ENCODE measurements at regions not wholly inside any gene's neighbourhood (a gene's known extent, or its start where the extent isn't known, plus 50 kb on each side); places are given as distances from the start of the nearest gene placed in this dataset.

DNA sequence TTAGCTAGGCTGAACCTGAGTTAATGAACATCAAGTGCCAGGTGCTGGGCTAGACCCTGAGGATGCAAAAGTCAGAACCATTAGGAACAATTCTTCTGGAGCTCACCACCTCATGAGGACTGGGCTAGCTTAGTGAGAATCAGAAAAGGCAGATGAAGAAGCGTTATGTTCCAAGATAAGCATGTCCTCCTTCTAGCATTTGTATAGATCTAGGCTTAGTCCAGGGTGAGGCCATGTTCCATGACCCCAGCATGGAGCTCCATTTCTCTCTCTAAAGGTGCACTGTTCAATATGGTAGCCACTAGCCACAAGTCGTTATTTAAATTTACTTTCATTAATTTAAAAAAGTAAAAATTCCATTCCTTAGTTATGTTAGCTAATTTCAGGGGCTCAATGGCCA lies 365.3 kb upstream of the CCL2 start:
- DNase-seq: no peak
- no peak overlapping the region for H3K27ac Mint-ChIP-seq
- TF ChIP-seq, protein P1, sequence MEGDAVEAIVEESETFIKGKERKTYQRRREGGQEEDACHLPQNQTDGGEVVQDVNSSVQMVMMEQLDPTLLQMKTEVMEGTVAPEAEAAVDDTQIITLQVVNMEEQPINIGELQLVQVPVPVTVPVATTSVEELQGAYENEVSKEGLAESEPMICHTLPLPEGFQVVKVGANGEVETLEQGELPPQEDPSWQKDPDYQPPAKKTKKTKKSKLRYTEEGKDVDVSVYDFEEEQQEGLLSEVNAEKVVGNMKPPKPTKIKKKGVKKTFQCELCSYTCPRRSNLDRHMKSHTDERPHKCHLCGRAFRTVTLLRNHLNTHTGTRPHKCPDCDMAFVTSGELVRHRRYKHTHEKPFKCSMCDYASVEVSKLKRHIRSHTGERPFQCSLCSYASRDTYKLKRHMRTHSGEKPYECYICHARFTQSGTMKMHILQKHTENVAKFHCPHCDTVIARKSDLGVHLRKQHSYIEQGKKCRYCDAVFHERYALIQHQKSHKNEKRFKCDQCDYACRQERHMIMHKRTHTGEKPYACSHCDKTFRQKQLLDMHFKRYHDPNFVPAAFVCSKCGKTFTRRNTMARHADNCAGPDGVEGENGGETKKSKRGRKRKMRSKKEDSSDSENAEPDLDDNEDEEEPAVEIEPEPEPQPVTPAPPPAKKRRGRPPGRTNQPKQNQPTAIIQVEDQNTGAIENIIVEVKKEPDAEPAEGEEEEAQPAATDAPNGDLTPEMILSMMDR (IDR thresholded peaks at IDR 0.05): no peak
- no peaks in the 10 kb centered on the region for H3K4me1 Mint-ChIP-seq (ENCODE audit: low read depth)
- H3K4me3 Mint-ChIP-seq: no peak overlapping the region
- H3K36me3 Mint-ChIP-seq (ENCODE audit: low read depth): peaks cover 6% of the 10 kb centered on the region; the same call in 1 of the 2 replicates
- H3K9me3 Mint-ChIP-seq: peaks cover 60% of the 10 kb centered on the region
- H3K27me3 Mint-ChIP-seq (ENCODE audit: insufficient read depth): no peaks in the 10 kb centered on the region; the same call in 1 of the 2 replicates

DNA sequence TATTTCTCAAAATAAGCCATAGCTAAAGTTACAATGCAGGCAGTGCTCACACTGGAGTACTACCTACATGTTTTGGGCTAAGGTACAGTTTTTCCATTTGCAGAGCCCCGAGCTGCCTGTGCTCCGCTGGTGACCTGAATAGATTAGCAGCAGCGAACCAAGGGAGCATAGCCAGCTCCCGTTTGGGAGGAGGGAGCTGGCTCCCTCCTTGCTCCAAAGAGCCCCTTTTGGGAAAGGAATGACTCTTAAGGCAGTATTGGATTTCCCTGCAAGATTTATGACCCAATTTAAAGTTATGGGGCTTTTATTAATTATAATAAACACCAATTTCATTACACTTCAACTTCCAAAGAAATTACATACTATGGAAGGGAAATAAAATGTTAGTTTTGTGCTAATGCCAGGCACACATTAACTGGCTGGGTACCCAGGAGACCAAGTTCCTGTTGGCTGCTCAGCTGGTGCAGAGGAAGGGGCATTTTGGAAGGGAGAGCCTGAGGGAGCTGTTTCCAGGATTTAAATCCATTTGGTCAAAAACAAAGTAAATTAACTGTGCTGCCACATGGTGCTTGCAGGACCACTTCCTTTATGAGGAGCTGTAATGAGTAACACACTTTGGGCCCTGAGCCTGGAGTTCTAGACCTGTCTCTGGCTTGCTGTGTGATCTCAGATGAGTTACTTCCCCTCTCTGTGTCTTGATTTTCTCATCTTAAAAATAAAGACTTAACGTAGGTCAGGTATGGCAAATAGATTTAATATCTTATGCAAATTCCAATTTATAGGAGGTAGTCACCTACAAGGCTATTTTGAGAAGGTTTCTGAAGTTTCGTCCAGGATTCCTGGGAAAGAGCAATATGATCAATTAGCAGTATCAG lies 362.1 kb upstream of the CCL2 start:
- no peak for DNase-seq
- Mint-ChIP-seq H3K4me3 (no peak overlapping the region), H3K9me3 (peaks cover 56% of the 10 kb centered on the region), H3K36me3 (ENCODE audit: low read depth) (peaks cover 9% of the 10 kb centered on the region; the same call in 1 of the 2 replicates), H3K27me3 (ENCODE audit: insufficient read depth) (no peaks in the 10 kb centered on the region; the same call in 1 of the 2 replicates), H3K27ac (no peak overlapping the region), H3K4me1 (ENCODE audit: low read depth) (no peaks in the 10 kb centered on the region)
- TF ChIP-seq, protein P1 (IDR thresholded peaks at IDR 0.05): no peak

DNA sequence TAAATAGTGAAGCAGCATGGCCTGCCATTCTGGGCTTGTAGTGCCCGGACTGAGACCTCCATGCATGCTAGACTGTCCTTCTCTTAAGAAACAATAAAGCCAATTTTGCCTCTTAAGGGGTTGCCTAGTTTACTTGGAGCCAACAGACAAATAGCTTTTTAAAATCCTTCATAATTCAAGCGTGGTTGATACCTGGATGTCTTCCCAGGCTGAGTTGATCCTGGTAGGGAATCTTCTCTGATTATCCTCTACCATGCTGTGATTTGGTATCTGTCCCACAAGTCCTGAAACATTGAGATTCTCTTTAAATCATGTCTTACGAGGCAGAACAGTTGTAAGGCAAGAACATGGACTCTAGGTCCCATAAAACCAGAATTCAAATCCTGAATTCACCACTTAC lies 359.6 kb upstream of the CCL2 start:
- Mint-ChIP-seq H3K27ac (no peak overlapping the region), H3K4me1 (ENCODE audit: low read depth) (no peaks in the 10 kb centered on the region), H3K4me3 (no peak overlapping the region), H3K27me3 (ENCODE audit: insufficient read depth) (no peaks in the 10 kb centered on the region; the same call in 1 of the 2 replicates), H3K9me3 (peaks cover 58% of the 10 kb centered on the region), H3K36me3 (ENCODE audit: low read depth) (peaks cover 5% of the 10 kb centered on the region; the same call in 1 of the 2 replicates)
- TF ChIP-seq, protein P1 (IDR thresholded peaks at IDR 0.05): no peak
- no peak for DNase-seq

DNA sequence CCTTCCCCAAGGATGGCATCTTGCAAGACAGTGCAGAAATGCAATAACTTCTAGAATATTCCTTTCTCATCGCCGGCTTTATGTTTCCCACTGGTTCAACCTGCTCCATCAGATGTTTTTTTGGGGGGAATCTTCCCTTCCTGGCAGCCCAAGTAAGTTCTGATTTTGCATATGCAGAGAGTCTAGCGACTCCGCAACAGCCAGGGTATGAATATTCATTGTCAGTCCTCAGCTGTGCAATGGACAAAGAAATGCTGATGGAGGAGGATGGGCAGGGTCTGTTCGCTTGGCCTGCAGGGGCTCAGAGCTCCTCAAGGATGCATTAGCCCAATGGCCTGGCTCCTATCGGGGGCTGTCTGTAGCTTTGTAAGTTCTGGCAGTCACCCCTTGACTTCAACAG lies 358.8 kb upstream of the CCL2 start:
- no peak for DNase-seq
- TF ChIP-seq, protein P1 (IDR thresholded peaks at IDR 0.05): no peak
- H3K27me3 Mint-ChIP-seq (ENCODE audit: insufficient read depth): no peaks in the 10 kb centered on the region; the same call in 1 of the 2 replicates
- H3K36me3 Mint-ChIP-seq (ENCODE audit: low read depth): peaks cover 7% of the 10 kb centered on the region; the same call in 1 of the 2 replicates
- no peak overlapping the region for H3K27ac Mint-ChIP-seq
- H3K4me1 Mint-ChIP-seq (ENCODE audit: low read depth): no peaks in the 10 kb centered on the region
- no peak overlapping the region for H3K4me3 Mint-ChIP-seq
- peaks cover 62% of the 10 kb centered on the region for H3K9me3 Mint-ChIP-seq

DNA sequence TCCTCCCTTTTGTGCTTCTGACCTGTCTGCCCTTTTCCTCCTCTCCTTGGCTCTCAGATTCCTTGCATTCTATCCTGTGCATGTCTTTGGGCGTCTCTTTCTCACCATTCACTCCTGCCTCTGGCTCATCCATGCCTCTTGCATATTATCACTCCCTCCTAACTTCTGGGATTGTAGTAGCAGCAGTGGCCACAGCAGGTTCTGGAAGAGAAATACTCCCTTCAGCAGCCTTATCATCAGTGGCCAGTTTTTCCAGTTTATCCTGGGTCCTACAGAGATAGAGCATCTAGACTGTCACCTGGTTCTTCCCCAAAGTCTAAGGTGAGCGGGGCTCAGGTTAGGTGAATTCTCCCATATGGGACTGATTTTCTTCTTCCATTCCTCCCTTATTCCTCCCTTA lies 354.0 kb upstream of the CCL2 start:
- no peak overlapping the region for H3K4me3 Mint-ChIP-seq
- H3K27me3 Mint-ChIP-seq (ENCODE audit: insufficient read depth): no peaks in the 10 kb centered on the region
- H3K27ac Mint-ChIP-seq: no peak overlapping the region
- no peak for DNase-seq
- no peaks in the 10 kb centered on the region for H3K4me1 Mint-ChIP-seq (ENCODE audit: low read depth)
- TF ChIP-seq, protein P1 (IDR thresholded peaks at IDR 0.05): no peak
- H3K36me3 Mint-ChIP-seq (ENCODE audit: low read depth): peaks cover 5% of the 10 kb centered on the region; the same call in 1 of the 2 replicates
- H3K9me3 Mint-ChIP-seq: peaks cover 68% of the 10 kb centered on the region
